ENCODE measurements at regions not wholly inside any gene's neighbourhood (a gene's known extent, or its start where the extent isn't known, plus 50 kb on each side); places are given as distances from the start of the nearest gene placed in this dataset.

GRCh38 chr2:107721586-107721985 lies 105.1 kb upstream of the RGPD4 start:
- TF ChIP-seq GATA2 (IDR thresholded peaks at IDR 0.05; ENCODE audit: low read depth, low read length): no peak
- TF ChIP-seq GATA3 (IDR thresholded peaks at IDR 0.05; ENCODE audit: low read depth, low read length): no peak

Measured in SH-SY5Y (cell line).